ELR (cell line): ENCODE measurements at regions not wholly inside any gene's neighbourhood (a gene's known extent, or its start where the extent isn't known, plus 50 kb on each side); places are given as distances from the start of the nearest gene placed in this dataset.

Experiments
- DNase-seq: peaks from one replicate; pipeline ENCODE4 v3.0.0-alpha.2; 2015; ENCODE audit warnings: low read depth

GRCh38 chr3:70557976-70558375 is 245.5 kb upstream of the MDFIC2 start:
- no peak for DNase-seq

GRCh38 chr3:70556056-70556455 is 243.6 kb upstream of the MDFIC2 start:
- no peak for DNase-seq

GRCh38 chr3:70554170-70554569 is 241.7 kb upstream of the MDFIC2 start:
- DNase-seq: peak; percentile 3

GRCh38 chr3:70550723-70551319 is 238.4 kb upstream of the MDFIC2 start:
- DNase-seq: peak; percentile 54

- no peak for DNase-seq
Observed at GRCh38 chr3:70546679-70547078, 234.2 kb upstream of the MDFIC2 start.

GRCh38 chr3:70543493-70543892 is 231.1 kb upstream of the MDFIC2 start:
- no peak for DNase-seq

GRCh38 chr3:70539908-70540307 is 227.5 kb upstream of the MDFIC2 start:
- DNase-seq: peak; percentile 10

- no peak for DNase-seq
Observed at GRCh38 chr3:70532806-70533205, 220.4 kb upstream of the MDFIC2 start.

GRCh38 chr3:70531838-70532489 is 219.5 kb upstream of the MDFIC2 start:
- no peak for DNase-seq

- DNase-seq: peak; percentile 41
Observed at GRCh38 chr3:70531063-70531657, 218.7 kb upstream of the MDFIC2 start.

- DNase-seq: no peak
Observed at GRCh38 chr3:70530626-70531025, 218.2 kb upstream of the MDFIC2 start.

- no peak for DNase-seq
Observed at GRCh38 chr3:70527026-70527425, 214.6 kb upstream of the MDFIC2 start.

GRCh38 chr3:70519913-70520659 is 207.6 kb upstream of the MDFIC2 start:
- no peak for DNase-seq

- DNase-seq: no peak
Observed at GRCh38 chr3:70519026-70519425, 206.6 kb upstream of the MDFIC2 start.

GRCh38 chr3:70518356-70518755 is 205.9 kb upstream of the MDFIC2 start:
- DNase-seq: no peak

GRCh38 chr3:70517124-70517890 is 204.9 kb upstream of the MDFIC2 start:
- DNase-seq: no peak

GRCh38 chr3:70516076-70516475 is 203.6 kb upstream of the MDFIC2 start:
- DNase-seq: no peak

GRCh38 chr3:70507486-70507885 is 195.0 kb upstream of the MDFIC2 start:
- DNase-seq: no peak

GRCh38 chr3:70506775-70507174 is 194.3 kb upstream of the MDFIC2 start:
- DNase-seq: no peak

- no peak for DNase-seq
Observed at GRCh38 chr3:70501561-70501960, 189.1 kb upstream of the MDFIC2 start.

- no peak for DNase-seq
Observed at GRCh38 chr3:70488816-70489215, 176.4 kb upstream of the MDFIC2 start.

- no peak for DNase-seq
Observed at GRCh38 chr3:70488131-70488530, 175.7 kb upstream of the MDFIC2 start.
